Peyer's patch (tissue), 4 donors: ENCODE measurements at regions not wholly inside any gene's neighbourhood (a gene's known extent, or its start where the extent isn't known, plus 50 kb on each side); places are given as distances from the start of the nearest gene placed in this dataset.

Source experiments
- POLR2A ChIP-seq, 2 donors: fragments of 450-650 bp; IDR thresholded peaks; one replicate each; pipeline ENCODE4 v1.5.1; 2017; ENCODE audit warnings: antibody characterized with exemption in 2 of 2, mild to moderate bottlenecking in 2 of 2, moderate library complexity in 2 of 2
- TF ChIP-seq, protein P1 (sequence below), 6 experiments: fragments of 450-650 bp in 4 of 6; fragments of 200-600 bp in 2 of 6; sonication (generic) in 1 of 6; IDR thresholded peaks; one replicate each; pipeline ENCODE4 v1.5.1; 2017 to 2019; ENCODE audit warnings: antibody characterized with exemption in 6 of 6, mild to moderate bottlenecking in 3 of 6, moderate library complexity in 1 of 6

DNA sequence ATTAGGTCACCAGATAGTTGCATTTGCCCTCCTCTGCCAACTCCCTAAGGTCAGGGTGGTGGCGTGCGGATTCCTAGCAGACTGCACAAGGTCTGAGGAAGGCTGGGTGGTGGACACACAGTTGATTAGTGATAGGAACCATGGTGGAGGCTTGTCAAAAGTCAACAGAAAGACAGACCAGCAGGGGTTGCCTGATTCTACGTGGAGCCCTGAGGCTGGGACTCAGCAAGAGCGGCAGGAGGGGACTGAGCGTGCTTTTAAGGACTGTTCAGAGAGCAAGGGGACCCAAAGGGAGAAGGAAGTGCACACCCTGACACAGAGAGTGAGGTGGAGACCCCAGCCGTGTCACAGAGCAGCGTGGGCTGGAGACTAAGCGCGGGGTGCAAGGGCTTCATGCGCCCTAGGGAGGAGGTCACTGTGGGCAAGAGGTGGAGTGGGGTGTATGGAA is 513.2 kb downstream of the RNF144A start:
- TF ChIP-seq POLR2A (IDR thresholded peaks at IDR 0.05) = no peak
- TF ChIP-seq, protein P1, sequence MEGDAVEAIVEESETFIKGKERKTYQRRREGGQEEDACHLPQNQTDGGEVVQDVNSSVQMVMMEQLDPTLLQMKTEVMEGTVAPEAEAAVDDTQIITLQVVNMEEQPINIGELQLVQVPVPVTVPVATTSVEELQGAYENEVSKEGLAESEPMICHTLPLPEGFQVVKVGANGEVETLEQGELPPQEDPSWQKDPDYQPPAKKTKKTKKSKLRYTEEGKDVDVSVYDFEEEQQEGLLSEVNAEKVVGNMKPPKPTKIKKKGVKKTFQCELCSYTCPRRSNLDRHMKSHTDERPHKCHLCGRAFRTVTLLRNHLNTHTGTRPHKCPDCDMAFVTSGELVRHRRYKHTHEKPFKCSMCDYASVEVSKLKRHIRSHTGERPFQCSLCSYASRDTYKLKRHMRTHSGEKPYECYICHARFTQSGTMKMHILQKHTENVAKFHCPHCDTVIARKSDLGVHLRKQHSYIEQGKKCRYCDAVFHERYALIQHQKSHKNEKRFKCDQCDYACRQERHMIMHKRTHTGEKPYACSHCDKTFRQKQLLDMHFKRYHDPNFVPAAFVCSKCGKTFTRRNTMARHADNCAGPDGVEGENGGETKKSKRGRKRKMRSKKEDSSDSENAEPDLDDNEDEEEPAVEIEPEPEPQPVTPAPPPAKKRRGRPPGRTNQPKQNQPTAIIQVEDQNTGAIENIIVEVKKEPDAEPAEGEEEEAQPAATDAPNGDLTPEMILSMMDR (IDR thresholded peaks at IDR 0.05) = no peak
